HG03175 (cell line): ENCODE measurements at regions not wholly inside any gene's neighbourhood (a gene's known extent, or its start where the extent isn't known, plus 50 kb on each side); places are given as distances from the start of the nearest gene placed in this dataset.
A peak's percentile ranks its signal among the peaks of the same experiment; 100 is the strongest.

Source experiments
- ATAC-seq: cut with Tn5 transposase; IDR thresholded peaks from one replicate; pipeline ENCODE4 v1.9.1; 2021; ENCODE audit warnings: mild to moderate bottlenecking, moderate library complexity; ENCODE audit not compliant: unreplicated experiment

GRCh38 chr5:148912714-148913398, 86.4 kb downstream of the ADRB2 start:
- ATAC-seq = no peak

GRCh38 chr5:148913493-148913892, 87.1 kb downstream of the ADRB2 start:
- no peak for ATAC-seq

- ATAC-seq = peak; percentile 63
Measured at GRCh38 chr5:148913985-148914431, 87.6 kb downstream of the ADRB2 start.

GRCh38 chr5:148915224-148915817, 88.9 kb downstream of the ADRB2 start:
- peak; percentile 51 for ATAC-seq

GRCh38 chr5:148920646-148921288, 94.4 kb downstream of the ADRB2 start:
- ATAC-seq = no peak

- no peak for ATAC-seq
Measured at GRCh38 chr5:148921350-148921749, 94.9 kb downstream of the ADRB2 start.

GRCh38 chr5:148922606-148923005, 96.2 kb downstream of the ADRB2 start:
- ATAC-seq = no peak

- ATAC-seq = no peak
Measured at GRCh38 chr5:148923023-148923422, 96.6 kb downstream of the ADRB2 start.

GRCh38 chr5:148924817-148925216, 98.4 kb downstream of the ADRB2 start:
- ATAC-seq = no peak

- no peak for ATAC-seq
Measured at GRCh38 chr5:148926207-148926606, 99.8 kb downstream of the ADRB2 start.

GRCh38 chr5:148927307-148927946, 101.0 kb downstream of the ADRB2 start:
- ATAC-seq = no peak

- no peak for ATAC-seq
Measured at GRCh38 chr5:148928141-148928540, 101.7 kb downstream of the ADRB2 start.

- ATAC-seq = no peak
Measured at GRCh38 chr5:148931453-148932057, 105.1 kb downstream of the ADRB2 start.

GRCh38 chr5:148932355-148932935, 106.0 kb downstream of the ADRB2 start:
- no peak for ATAC-seq

GRCh38 chr5:148933903-148934432, 107.6 kb downstream of the ADRB2 start:
- no peak for ATAC-seq

GRCh38 chr5:148934895-148935400, 108.5 kb downstream of the ADRB2 start:
- ATAC-seq = no peak

- no peak for ATAC-seq
Measured at GRCh38 chr5:148937239-148937638, 110.8 kb downstream of the ADRB2 start.

- ATAC-seq = no peak
Measured at GRCh38 chr5:148937830-148938521, 111.6 kb downstream of the ADRB2 start.

GRCh38 chr5:148938522-148938882, 112.1 kb downstream of the ADRB2 start:
- ATAC-seq = no peak

GRCh38 chr5:148939676-148940075, 113.3 kb downstream of the ADRB2 start:
- no peak for ATAC-seq
